GM18519 (cell line): ENCODE measurements at regions not wholly inside any gene's neighbourhood (a gene's known extent, or its start where the extent isn't known, plus 50 kb on each side); places are given as distances from the start of the nearest gene placed in this dataset.
"Not testable (repeated sequence)": the region's sequence is repeated elsewhere in the genome, so short reads cannot be mapped to it uniquely, and the experiment has no call there.

Experiments used
- ATAC-seq: cut with Tn5 transposase; IDR thresholded peaks from one replicate; pipeline ENCODE4 v1.9.1; 2021; ENCODE audit warnings: mild to moderate bottlenecking, moderate library complexity; ENCODE audit not compliant: unreplicated experiment, low FRiP score

DNA sequence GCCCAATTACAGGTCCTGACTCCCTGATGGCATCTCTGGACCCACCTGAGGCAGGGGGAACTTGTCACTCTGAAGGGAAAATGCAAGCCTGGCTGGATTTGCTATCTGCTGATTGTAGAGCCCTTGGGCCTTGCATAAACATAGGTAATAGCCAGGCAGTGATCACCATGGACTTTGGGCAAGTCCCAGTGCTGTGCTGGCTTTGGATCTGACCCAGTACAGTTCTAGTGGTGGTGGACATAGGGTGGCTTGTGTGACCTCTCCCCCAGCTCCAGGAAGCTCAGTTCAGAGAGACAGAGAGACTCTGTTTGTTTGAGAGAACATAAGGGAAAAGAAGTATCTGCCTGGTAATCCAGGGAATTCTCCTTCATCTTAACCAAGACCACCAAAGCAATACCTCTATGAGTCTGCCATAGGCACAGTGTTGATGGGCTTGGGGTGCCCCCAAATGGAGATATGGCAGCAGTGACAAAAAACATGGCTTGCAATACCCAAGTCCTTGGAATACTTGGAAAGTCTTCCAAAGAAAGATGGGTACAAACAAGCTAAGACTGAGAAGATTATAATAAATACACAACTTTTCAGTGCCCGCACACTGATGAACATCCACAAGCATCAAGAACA is 348.5 kb downstream of the PYDC2 start:
- ATAC-seq, result no peak

DNA sequence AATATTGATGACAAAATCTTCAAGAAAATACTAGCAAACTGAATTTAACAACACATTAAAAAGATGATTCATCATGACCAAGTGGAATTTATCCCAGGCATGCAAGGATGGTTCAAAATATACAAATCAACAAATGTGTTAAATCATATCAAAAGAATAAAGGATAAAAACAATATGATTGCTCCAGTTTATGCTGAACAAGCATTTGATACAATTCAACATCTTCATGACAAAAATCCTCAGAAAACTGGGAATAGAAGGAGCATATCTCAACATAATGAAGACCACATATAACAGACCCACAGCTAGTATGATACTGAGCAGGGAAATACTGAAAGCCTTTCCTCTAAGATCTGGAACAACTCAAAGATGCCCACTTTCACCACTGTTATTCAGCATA is 352.3 kb downstream of the PYDC2 start:
- no peak for ATAC-seq

DNA sequence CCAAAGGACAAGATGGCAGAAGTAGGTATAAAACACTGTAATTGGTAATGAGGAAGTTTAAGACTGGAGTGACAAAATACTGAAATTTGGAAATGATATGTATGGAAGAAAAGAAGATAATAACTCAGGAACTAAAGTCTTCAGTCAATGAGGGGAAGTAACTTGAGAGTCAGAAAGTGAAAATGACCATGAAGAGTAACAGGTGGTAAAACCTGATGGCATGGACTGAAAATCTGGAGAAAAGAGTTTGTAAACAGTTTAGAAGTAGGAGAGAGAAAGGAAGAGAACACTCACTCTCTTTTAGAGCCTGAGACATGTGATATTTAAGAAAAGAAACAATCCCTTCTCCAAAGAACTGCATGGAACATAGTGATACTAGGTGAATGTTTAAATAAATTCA is 387.9 kb downstream of the PYDC2 start:
- no peak for ATAC-seq

DNA sequence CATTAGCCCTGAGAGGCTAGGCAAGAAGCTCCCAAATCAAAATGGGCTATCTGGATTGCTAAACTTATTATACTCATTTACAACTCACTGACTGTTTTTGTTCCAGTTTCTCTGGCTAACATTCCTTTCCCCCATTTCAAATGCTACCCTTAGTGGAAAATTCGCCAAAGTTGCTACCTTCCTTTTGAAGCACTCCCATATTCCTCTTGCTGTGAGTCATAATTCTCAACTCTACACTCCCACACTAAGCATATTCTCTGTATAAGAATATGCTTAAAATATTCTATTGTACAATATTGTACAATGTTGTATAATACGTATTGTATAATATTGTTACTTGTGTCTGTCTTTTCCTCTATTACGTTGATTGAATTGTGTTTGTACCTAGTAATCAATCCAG is 398.6 kb downstream of the PYDC2 start:
- ATAC-seq, result no peak

DNA sequence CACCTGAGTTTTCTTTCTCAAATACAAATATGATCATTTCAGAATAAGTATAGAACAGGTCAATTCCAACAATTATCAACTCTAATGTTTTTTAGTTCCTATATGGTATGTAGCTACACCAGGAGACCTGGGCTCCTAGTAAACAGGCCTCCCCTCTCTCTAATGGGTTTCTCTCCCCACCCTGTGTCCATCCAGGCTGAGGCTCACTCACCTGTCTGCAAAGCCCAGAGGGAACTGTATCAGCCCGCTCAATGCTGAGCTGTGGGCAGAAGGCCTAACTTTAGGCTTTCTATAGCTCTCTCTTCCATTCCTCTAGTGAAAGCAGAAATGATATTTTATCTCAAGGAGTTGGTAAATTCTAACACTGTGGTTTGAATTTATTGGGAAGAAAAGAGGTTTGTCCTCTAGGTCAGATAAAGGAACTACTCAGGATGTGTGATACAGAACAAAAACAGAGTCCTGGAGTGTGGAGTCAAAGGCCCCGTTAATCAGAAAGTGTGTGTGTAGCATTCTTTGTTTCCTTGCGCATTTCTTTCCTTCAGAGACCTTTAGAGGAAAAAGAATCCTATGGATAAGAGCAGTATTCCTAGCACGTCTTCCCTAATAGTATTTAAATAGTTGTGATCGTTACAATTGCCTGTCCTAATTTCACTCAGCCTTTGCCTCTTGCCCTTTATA is 408.9 kb downstream of the PYDC2 start:
- ATAC-seq, result no peak

DNA sequence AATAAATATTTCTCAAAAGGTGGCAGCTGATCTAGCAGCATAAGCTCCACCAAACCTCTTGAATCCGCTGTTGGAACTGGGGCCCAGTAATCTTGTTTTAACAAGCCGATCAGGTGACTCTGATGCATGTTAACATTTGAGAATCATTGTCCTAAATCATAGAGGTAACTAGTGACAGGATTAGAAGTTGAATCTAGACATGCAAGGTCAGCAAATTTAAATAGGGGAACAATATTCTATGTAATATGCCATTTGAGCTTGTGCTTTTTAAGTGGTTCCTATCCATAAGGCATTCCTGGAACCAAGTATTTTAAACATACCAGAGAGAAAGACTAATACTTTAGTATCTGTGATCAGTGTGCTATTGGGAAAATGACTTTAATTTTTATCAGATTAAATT is 412.8 kb downstream of the PYDC2 start:
- ATAC-seq, result no peak

- ATAC-seq, result no peak
These were observed 421.3 kb downstream of the PYDC2 start for GRCh38 chr3:191882289-191882688.

DNA sequence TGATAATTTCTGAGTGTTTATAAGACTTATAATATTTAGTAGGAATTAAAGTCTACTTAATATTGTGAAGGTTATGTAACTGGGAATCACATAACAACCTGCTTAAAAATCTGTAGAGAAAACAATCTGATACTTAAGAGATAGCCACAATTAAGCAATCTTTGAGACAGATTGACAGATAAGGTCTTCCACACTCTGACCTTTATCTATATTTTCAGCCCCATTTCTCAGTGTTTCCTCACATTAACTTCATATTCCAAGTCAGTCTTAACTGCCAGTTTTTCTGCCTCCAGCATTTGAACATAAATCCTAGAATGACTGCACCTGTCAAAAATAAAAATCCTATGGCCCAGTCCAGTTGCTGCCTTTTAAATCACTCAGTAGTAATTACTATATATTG is 423.2 kb downstream of the PYDC2 start:
- no peak for ATAC-seq

GRCh38 chr3:191889106-191889505 is 428.1 kb downstream of the PYDC2 start:
- ATAC-seq, result no peak

GRCh38 chr3:191889756-191890155 is 428.8 kb downstream of the PYDC2 start:
- ATAC-seq, result no peak

GRCh38 chr3:191894406-191894805 is 433.4 kb downstream of the PYDC2 start:
- ATAC-seq, result no peak

GRCh38 chr3:191901741-191902140 is 440.8 kb downstream of the PYDC2 start:
- ATAC-seq, result no peak

- ATAC-seq, result no peak
These were observed 451.7 kb downstream of the PYDC2 start for GRCh38 chr3:191912616-191913204.

DNA sequence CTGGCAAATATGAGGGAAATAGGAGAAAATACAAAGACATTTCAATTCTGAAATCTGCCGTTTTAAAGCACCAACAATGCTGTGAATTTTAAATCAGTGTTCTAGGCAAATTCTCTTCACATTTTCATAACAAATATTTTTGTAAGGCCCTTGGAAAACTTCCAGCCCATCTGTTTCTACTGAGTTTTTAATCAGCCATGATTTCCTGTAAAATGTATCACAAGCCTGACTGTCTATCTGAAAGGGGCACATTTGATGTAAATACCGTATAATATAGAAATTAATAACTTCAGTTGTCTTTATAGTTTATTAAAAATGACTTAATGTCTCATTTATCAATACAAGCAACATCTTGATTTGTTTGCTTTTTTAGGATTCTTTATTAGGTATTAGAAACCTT is 454.7 kb downstream of the PYDC2 start:
- no peak for ATAC-seq

GRCh38 chr3:191919491-191920026 is 458.6 kb downstream of the PYDC2 start:
- no peak for ATAC-seq

- no peak for ATAC-seq
These were observed 461.6 kb downstream of the PYDC2 start for GRCh38 chr3:191922570-191922969.

GRCh38 chr3:191927183-191927817 is 466.3 kb downstream of the PYDC2 start:
- ATAC-seq, result not testable (repeated sequence)

GRCh38 chr3:191927998-191928397 is 467.0 kb downstream of the PYDC2 start:
- ATAC-seq, result not testable (repeated sequence)

GRCh38 chr3:191944835-191945234 is 483.9 kb downstream of the PYDC2 start:
- ATAC-seq, result no peak

DNA sequence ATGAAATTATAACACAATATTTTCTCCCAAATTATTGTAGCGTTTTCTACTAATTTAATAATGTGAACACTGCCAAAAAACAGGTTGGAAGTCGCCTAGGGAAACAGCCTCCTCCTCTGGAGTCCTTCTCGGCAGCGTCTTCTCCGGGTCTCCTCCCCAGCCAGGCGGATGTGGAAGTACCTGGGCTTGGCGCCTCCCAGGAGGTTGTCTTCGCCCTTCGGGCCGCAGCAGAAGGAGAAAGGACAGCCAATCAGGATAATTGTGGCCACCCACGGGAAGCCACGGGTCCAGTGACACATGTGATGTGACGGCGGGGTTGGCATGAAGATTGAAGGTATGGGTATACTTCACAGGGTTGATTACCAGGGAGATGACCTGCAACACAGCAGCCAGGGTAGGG is 491.2 kb downstream of the PYDC2 start:
- no peak for ATAC-seq

DNA sequence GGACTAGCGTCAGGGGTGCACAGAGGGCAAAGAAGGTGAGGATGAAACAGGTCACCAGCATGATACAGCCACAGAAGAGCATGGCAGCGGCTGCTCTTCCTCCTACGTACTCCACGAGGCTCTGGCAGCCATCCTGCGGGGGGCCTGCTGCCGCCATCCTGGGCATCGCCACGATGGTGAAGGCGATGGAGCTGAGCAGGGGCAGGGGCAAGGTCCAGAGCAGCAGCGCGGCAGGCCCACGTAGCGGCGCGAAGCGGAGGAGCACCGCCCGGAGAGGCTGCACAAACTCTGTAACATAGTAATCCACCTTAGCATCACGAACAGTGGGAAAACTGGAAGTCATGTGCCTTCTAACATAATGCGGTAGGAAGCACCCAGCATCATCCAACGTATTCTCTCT is 491.6 kb downstream of the PYDC2 start:
- ATAC-seq, result no peak
